Lung (tissue), 11 donors: ENCODE measurements at regions not wholly inside any gene's neighbourhood (a gene's known extent, or its start where the extent isn't known, plus 50 kb on each side); places are given as distances from the start of the nearest gene placed in this dataset.
A peak's percentile ranks its signal among the peaks of the same experiment; 100 is the strongest.

Experiments used
- ATAC-seq: fragments of 200-7000 bp; cut with Tn5 transposase; one replicate; pipeline ENCODE4 v1.9.1; 2020; ENCODE audit warnings: moderate number of reproducible peaks; ENCODE audit not compliant: insufficient read depth, low FRiP score
- DNase-seq, 3 donors: peaks; one replicate each; pipeline ENCODE4 v3.0.0-alpha.2; 2013 to 2017
- H3K27ac ChIP-seq, 2 donors: one replicate each; pipeline ENCODE4 v1.5.1; 2013; ENCODE audit warnings: mild to moderate bottlenecking in 2 of 2, moderate library complexity in 2 of 2, control low read depth in 1 of 2, inconsistent platforms in 1 of 2, low read depth in 1 of 2, low read length in 1 of 2
- H3K27me3 ChIP-seq, 3 donors: one replicate each; pipeline ENCODE4 v1.5.1; 2013; ENCODE audit warnings: low read length in 2 of 3; ENCODE audit not compliant: control insufficient read depth in 3 of 3, insufficient read depth in 3 of 3
- H3K36me3 ChIP-seq, 4 donors: one replicate each; pipeline ENCODE4 v1.5.1; 2013; ENCODE audit warnings: low read length in 4 of 4, mild to moderate bottlenecking in 1 of 4, moderate library complexity in 1 of 4; ENCODE audit not compliant: control insufficient read depth in 4 of 4, insufficient read depth in 4 of 4
- H3K4me1 ChIP-seq, 5 donors: one replicate each; pipeline ENCODE4 v1.5.1; 2013; ENCODE audit warnings: low read length in 5 of 5, mild to moderate bottlenecking in 2 of 5, moderate library complexity in 1 of 5; ENCODE audit not compliant: control insufficient read depth in 5 of 5, insufficient read depth in 5 of 5
- H3K4me3 ChIP-seq: one replicate; pipeline ENCODE4 v1.5.1; 2013; ENCODE audit warnings: mild to moderate bottlenecking, control low read depth, moderate library complexity
- H3K9ac ChIP-seq, 2 donors: one replicate each; pipeline ENCODE4 v1.5.1; 2013; ENCODE audit warnings: low read length in 2 of 2, control low read depth in 1 of 2; ENCODE audit not compliant: insufficient read depth in 1 of 2
- H3K9me3 ChIP-seq, 4 donors: one replicate each; pipeline ENCODE4 v1.5.1; 2013; ENCODE audit warnings: low read length in 3 of 4, mild to moderate bottlenecking in 1 of 4, moderate library complexity in 1 of 4; ENCODE audit not compliant: control insufficient read depth in 4 of 4, insufficient read depth in 3 of 4
- WGBS, 2 donors: extraction: QIAGEN DNeasy Blood & Tissue Kit; methylation state at CpG; one replicate each; pipeline ENCODE4 v1.1.7; 2013; 5-methylcytosine and 5-hydroxymethylcytosine counted together
- TF ChIP-seq, protein P1 (sequence below): IDR thresholded peaks from 2 replicates; pipeline ENCODE4 v1.5.1; 2012; ENCODE audit warnings: mild to moderate bottlenecking; ENCODE audit errors: control extremely low read depth, extremely low read depth
- donor health status: control.
- donor health status: control.
- donor health status: Bipolar disorder and iron deficiency.
- donor health status: healthy.
- donor health status: DM: yes; HTN: yes; CAD: no.

DNA sequence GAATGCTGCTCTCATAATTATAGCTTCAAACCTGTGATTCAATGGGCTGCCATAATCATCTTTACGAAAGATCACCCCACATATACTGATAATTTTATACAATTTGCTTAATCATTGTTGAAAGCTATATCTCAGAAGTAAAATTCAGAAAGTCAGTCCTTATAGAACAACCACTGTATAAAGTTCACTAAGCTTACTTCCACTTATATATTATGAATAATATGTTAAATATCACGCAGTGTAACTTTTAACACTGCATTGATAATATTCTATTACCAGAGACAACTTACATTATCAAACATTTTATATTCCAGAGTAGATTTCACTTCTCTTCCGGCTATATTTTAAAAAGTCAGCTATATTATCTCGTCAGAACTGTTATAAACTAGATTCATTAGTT lies 550.1 kb upstream of the PCDH20 start:
- DNase-seq (no peak), ATAC-seq (no peak)
- H3K27ac ChIP-seq = no peak overlapping the region
- 84 to 90% methylated on average over 4 of the region's 4 CpGs for WGBS, 2 donors
- H3K9ac ChIP-seq = no peak overlapping the region
- H3K9me3 ChIP-seq = no peaks in the 10 kb centered on the region
- TF ChIP-seq, protein P1, sequence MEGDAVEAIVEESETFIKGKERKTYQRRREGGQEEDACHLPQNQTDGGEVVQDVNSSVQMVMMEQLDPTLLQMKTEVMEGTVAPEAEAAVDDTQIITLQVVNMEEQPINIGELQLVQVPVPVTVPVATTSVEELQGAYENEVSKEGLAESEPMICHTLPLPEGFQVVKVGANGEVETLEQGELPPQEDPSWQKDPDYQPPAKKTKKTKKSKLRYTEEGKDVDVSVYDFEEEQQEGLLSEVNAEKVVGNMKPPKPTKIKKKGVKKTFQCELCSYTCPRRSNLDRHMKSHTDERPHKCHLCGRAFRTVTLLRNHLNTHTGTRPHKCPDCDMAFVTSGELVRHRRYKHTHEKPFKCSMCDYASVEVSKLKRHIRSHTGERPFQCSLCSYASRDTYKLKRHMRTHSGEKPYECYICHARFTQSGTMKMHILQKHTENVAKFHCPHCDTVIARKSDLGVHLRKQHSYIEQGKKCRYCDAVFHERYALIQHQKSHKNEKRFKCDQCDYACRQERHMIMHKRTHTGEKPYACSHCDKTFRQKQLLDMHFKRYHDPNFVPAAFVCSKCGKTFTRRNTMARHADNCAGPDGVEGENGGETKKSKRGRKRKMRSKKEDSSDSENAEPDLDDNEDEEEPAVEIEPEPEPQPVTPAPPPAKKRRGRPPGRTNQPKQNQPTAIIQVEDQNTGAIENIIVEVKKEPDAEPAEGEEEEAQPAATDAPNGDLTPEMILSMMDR = no peak
- H3K4me1 ChIP-seq = no peaks in the 10 kb centered on the region
- H3K4me3 ChIP-seq = no peak overlapping the region
- no peaks in the 10 kb centered on the region for H3K27me3 ChIP-seq
- H3K36me3 ChIP-seq = no peaks in the 10 kb centered on the region

DNA sequence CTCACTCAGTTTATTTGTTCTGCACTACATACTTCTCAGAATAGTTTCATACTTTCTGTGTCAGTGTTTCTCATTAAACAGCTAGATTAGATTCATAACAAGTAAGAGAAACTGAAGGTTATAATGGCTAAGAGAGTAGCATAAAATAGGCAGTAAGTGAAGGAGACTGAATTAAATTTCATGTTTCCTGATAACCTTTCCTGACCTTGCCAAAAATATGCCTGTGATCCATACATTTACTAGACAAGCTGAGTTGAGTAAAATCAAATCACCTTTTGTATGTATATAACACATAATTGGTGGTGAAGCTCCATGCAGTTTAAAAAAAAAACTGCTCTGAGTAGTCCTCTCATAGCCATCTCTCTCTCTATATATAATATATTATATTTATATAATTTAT lies 545.3 kb upstream of the PCDH20 start:
- Histone ChIP-seq H3K27ac (no peak overlapping the region), H3K9me3 (no peaks in the 10 kb centered on the region), H3K27me3 (no peaks in the 10 kb centered on the region), H3K4me3 (no peak overlapping the region), H3K4me1 (no peaks in the 10 kb centered on the region), H3K36me3 (no peaks in the 10 kb centered on the region), H3K9ac (no peak overlapping the region)
- TF ChIP-seq, protein P1 = no peak
- DNase-seq (no peak), ATAC-seq (no peak)

DNA sequence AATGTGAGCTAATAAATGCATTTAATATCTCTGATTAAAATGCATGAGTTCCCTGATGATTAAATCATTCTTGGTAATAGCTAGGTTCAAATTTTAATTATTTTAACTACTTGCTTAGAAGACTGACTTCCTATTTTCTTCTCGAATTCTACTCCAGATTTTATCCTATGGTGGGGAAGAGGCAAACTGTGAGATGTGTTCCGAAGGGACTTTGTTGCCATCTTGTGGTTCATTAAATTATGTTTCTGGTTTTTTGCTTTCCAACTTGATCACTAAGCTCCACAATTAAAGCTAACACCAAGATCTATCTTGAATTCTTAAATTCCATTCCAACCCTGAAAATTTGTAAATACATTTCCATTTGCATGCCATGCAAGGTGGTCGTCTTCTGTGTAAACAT lies 538.4 kb upstream of the PCDH20 start:
- Histone ChIP-seq H3K36me3 (no peaks in the 10 kb centered on the region), H3K9ac (no peak overlapping the region), H3K4me1 (no peaks in the 10 kb centered on the region), H3K4me3 (no peak overlapping the region), H3K27me3 (no peaks in the 10 kb centered on the region), H3K9me3 (no peaks in the 10 kb centered on the region), H3K27ac (no peak overlapping the region)
- 16 to 21% methylated on average over 3 of the region's 3 CpGs for WGBS, 2 donors
- ATAC-seq (no peak), DNase-seq (peak; percentile 18 to 82 (median 74))
- TF ChIP-seq, protein P1 = no peak

DNA sequence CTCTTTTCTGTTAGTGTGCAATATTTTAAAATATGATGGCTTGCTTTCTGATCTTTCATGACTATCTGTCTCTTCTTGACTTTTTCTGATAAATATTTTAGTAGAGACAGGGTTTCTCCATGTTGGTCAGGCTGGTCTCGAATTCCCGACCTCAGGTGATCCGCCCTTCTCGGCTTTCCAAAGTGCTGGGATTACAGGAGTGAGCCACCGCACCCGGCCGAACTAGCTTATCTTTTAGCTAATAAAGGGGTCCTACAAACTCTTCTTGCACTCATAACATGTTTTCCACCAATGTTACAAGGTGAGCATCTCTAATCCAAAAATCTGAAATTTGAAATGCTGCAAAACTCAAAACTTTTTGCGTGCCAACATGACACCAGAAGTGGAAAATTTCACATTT lies 535.2 kb upstream of the PCDH20 start:
- DNase-seq = no peak
- ATAC-seq = no peak
- Histone ChIP-seq H3K27me3 (no peaks in the 10 kb centered on the region), H3K4me3 (no peak overlapping the region), H3K27ac (no peak overlapping the region), H3K9me3 (no peaks in the 10 kb centered on the region), H3K9ac (no peak overlapping the region), H3K4me1 (no peaks in the 10 kb centered on the region), H3K36me3 (no peaks in the 10 kb centered on the region)
- 87 to 91% methylated on average over 8 of the region's 8 CpGs for WGBS, 2 donors
- TF ChIP-seq, protein P1 = no peak
